ENCODE measurements at regions not wholly inside any gene's neighbourhood (a gene's known extent, or its start where the extent isn't known, plus 50 kb on each side); places are given as distances from the start of the nearest gene placed in this dataset.
"Not testable (repeated sequence)": the region's sequence is repeated elsewhere in the genome, so short reads cannot be mapped to it uniquely, and the experiment has no call there.

DNA sequence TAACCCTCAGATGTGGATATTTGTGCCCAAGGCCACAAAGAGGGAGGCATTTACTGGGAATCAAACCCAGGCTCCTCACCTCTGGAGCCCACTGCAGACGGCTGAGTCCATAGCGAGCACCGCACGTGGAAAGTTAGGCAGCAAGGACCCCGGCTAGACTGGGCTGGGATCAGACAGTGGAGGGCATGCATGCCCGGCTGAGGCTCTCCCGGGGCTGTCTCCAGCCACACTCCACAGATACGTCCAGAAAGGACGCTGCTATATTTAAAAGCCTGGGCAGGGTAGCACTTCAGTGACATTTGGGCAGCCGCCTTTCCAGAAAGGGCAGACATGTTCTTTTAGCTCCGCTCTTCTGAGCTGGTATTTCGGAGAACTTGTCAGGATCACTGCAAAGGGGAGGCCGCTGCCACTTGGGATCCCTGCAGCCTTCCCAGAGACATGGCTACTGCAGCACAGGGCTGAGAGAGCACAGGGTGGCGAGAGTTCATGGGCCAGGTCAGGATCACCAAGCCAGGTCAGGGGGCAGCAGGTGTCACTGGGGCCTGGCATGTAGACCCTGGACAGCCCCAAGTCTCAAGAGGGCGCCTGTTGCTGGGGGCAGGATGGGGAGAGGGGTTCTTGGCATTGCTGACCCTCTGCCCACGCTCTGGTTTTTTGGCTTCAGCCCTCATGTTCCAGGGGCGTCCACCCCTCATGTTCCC lies 121.7 kb downstream of the PHETA1 start:
- DNase-seq: no peak

DNA sequence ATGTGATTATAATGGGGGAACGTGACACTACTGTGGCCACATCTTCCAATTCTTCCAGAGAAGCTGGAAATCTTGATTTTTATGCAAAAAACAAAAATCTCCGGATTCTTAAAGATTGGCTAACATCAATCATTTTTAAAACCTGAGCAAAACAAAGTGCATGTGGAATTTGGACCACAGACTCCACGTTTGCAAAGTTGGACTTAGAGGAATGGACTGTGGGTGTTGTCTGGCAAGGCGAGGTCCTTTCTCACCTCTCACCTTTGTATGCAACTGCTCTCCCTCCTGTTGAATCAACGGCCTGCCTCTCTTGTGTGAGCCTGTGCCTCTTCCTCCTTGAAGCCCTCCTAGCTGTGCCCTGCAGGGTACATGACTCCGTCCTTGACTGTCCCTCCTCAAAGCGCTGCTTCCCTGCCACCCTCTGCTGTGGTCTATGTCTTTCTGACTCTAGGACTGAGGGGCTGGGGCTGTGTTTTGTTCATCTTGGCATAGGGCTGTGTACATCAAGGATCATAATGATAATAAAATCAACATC lies 122.4 kb downstream of the PHETA1 start:
- no peak for DNase-seq

DNA sequence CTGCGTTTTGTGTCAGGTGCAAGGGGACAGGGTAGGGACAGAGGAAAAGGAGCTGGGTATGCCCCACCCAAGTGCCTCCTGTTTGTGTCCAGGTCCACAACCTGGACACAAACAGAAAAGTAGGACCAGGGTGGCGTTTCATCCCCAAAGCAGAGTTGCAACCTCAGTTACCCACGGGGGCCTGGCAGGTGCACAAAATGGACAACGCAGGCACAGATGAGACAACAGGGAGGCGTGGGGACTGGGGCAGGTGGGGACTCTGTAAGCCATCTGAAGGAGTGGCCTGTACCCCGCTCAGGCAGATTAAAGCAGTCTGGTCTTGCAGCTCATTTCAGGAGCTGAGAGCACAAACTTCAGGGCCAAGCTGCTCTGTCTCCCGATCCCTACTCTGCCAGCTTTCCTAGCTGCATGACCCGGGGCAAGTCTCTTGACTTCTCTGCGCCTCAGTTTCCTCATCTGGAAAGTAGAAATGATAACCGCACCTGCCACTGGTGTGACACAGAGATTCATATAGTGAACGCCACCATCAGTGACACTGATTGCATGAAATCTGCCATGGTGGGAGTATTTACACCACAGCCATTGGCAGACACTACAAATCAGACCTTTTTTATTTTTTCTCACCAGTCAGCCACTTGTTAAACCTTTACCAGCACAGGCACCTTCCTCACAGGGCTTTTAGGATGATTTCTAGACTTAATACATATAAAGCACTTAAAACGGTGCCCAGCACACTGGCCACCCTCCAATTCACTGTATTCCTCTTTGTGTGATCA lies 123.0 kb downstream of the PHETA1 start:
- DNase-seq: no peak

- no peak for DNase-seq
Measured at GRCh38 chr12:111244673-111245072, 124.2 kb downstream of the PHETA1 start.

DNA sequence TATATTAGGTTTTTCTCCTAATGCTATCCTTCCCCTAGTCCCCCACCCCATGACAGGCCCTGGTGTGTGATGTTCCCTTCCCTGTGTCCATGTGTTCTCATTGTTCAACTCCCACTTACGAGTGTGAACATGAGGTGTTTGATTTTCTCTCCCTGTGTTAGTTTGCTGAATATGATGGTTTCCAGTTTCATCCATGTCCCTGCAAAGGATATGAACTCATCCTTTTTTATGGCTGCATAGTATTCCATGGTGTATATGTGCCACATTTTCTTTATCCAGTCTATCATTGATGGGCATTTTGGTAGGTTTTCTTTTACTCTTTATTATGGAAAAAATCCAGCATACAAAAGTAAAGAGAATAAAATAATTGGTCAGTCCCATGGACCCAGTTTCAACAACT lies 126.1 kb downstream of the PHETA1 start:
- not testable (repeated sequence) for DNase-seq

- DNase-seq: no peak
Measured at GRCh38 chr12:111242184-111242583, 126.7 kb downstream of the PHETA1 start.

DNA sequence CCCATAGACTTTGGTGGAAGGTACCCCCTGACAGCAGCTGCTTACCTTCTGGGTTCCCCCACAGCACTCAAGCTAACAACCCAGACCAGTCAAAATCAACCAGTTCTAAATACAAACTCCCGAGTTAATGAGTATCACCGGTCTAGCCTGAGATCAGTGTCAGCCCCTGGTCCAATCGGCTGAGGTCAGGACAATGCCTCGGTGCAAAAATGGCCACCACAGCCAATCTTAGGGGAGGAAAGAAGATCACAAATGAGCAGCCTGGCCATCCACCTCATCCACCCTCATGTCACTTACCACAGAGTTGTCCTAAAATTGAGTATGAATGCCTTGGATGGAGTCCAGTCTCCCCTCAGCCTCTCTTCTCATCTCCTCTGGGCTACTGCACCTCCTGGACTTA lies 128.5 kb downstream of the PHETA1 start:
- no peak for DNase-seq

GRCh38 chr12:111239235-111239634 lies 129.7 kb downstream of the PHETA1 start:
- no peak for DNase-seq

DNA sequence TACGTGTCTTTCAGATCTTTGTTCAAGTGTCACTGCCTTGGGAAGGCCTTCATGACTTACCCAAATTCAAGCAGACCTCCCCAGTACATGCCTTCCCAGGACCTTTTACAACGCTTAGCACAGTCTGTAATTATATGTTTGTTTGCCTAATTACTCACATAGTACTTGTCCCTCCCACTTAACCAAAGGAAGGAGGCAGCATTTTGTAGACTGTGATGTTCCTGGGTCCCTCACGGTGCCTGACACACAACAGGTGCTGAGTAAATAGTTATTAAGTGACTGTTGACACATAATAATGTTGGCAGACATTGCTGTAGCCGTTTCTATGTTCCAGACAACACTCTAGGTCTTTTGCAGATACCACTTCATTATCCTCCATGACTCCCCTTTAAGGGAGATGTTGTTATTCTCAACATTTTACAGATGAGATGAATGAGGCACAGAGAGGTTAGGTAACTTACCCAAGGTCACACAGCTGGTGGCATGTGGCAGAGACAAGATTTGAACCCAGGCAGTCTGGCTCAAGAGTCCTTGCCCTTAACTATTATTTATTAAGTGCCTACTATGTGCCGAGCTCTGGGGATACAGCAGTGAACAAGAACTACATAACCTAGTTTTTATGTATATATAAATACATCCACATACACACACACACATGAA lies 130.7 kb downstream of the PHETA1 start:
- DNase-seq: no peak

GRCh38 chr12:111234491-111234890 lies 134.4 kb downstream of the PHETA1 start:
- not testable (repeated sequence) for DNase-seq

GRCh38 chr12:111233786-111234185 lies 135.1 kb downstream of the PHETA1 start:
- no peak for DNase-seq

GRCh38 chr12:111230649-111231048 lies 138.2 kb downstream of the PHETA1 start:
- DNase-seq: no peak

DNA sequence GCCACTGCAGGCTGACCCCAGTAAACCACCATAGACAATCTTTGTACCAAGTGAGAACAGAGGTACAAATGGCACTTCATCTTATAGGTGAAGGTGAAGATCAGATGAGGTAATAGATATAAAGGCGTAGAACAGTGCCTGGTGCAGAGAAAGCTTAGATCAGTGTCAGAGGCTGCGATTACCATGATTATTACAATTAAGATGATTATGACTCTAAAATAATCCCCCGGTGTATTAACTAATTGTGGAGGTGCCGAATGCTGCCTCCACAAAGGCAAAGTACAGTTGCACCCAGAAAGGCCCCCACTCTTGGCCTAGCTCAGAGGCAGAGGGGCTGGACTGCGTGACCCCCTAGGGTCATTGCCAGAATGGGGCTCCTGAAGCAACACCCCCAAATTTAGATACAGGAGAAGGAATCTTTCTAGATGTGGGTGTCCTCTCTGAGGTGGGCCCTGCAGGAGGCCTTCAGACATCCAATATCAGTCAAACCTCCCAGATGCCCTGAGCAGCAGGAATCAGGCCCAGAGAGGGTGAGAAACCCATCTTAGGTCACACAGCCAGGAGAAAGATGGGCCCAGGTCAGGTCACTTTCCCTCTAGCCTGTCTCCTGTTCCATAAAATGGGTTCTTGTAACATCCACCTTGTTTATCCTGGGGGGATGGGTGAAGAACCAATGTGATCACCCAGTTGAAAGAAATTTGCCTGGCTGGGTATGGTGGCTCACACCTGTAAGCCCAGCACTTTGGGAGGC lies 139.8 kb downstream of the PHETA1 start:
- DNase-seq: no peak

DNA sequence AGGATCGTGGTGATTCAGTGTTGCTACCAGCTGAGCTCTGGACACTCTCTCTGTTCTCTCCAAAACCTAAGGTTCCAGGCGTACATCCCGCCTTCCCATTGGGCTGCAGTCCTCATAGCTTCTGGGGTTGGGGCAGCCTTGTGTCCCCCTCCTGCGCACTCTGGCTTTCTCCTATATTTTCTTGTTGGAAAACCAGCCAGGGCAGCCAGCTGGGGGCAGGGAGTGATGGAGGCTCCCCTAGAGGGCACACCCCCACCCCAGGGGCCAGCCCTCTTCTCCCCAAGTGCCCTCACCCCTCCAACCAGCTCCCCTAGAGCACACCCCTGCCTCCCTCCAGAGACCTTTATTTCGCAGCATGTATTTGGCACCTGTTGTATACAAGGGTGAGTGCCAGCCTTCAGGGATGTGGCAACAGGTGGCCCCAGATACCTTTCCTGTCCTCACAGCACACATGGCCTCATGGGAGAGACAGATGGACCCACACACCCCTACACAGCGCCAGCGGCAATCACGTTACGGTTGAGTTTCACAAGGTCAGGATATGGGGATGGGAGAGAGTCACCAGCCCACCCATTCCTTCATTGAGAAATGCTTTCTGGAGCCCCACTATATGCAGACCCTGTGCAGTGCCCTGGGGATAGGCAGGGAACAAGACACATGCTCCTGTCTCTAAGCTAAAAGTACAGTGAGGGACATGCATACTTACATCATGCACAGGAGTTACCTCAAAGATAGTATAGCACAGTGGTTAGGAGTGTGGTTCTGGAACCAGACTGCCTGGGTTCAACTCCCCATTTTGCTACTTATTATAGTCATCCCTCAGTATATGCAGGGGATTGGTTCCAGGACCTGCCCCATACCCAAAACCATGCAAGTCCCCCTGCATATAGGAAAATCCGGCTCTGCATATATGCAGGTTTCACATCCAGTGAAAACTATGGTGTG lies 141.1 kb downstream of the PHETA1 start:
- DNase-seq: peak; percentile 12

DNA sequence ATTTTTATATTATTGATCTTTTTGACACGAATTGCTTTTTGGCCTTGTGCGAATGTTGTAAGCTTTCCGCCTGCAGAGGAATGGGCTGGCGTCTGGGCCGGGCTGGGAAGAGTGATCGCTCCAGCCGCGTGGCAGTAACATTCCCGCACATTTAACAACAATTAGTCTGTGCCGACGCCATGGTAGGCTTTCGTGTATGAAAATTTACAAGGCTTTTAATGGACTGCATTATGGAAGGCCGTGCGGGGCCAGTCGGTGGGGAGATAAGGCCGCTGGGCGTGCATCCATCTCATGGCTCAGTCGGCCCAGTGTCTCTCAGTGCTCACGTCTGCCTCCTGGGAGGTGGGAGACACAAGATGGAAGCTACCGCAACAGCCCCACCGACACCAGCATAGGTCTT lies 142.2 kb downstream of the PHETA1 start:
- no peak for DNase-seq

- no peak for DNase-seq
Measured at GRCh38 chr12:111225307-111225706, 143.6 kb downstream of the PHETA1 start.

GRCh38 chr12:111224186-111225066 lies 144.5 kb downstream of the PHETA1 start:
- DNase-seq: peak; percentile 74

DNA sequence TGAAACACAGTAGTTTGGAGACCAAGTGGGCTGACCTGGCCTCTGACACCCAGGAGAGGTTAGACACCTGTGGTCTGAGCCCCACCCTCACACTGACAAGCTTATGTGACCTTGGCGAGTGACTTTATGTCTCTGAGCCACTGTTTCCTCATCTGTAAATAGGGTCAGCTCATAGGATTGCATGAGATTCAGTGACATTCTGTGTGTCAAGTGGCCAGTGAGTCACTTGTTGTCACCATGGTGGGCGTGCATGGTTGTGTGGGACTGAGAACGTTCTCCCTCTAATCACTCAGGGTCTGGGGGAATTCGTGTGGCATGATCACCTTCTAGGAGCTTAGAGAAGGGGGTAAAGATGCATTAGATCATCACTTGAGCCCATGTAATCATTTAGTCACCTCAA lies 146.4 kb downstream of the PHETA1 start:
- no peak for DNase-seq

GRCh38 chr12:111222027-111222414 lies 146.9 kb downstream of the PHETA1 start:
- DNase-seq: no peak

Measured in NCI-H1694 treated with DMSO at 0.1 percent for 48 hours (cell line).